Fibroblast of lung (primary cell): ENCODE measurements at regions not wholly inside any gene's neighbourhood (a gene's known extent, or its start where the extent isn't known, plus 50 kb on each side); places are given as distances from the start of the nearest gene placed in this dataset.

Experiments used
- DNase-seq, 2 donors: peaks; one replicate each; pipeline versions ENCODE4 v3.0.0 to v3.0.0-alpha.2; 2010; ENCODE audit warnings: low read depth in 2 of 2
- H2AFZ ChIP-seq: 2 replicates; pipeline ENCODE4 v1.5.1; 2012; ENCODE audit warnings: low read length, control low read depth, inconsistent platforms
- H3K27ac ChIP-seq: 2 replicates; pipeline ENCODE4 v1.5.1; 2011; ENCODE audit warnings: low read length, control low read depth; ENCODE audit not compliant: insufficient read depth
- H3K27me3 ChIP-seq: 2 replicates; pipeline ENCODE4 v1.5.1; 2011; ENCODE audit warnings: mild to moderate bottlenecking, low read length; ENCODE audit not compliant: control insufficient read depth, insufficient read depth
- H3K36me3 ChIP-seq: 2 replicates; pipeline ENCODE4 v1.5.1; 2011; ENCODE audit warnings: low read length; ENCODE audit not compliant: control insufficient read depth, insufficient read depth
- H3K4me1 ChIP-seq: 2 replicates; pipeline ENCODE4 v1.5.1; 2011; ENCODE audit warnings: low read length; ENCODE audit not compliant: control insufficient read depth, insufficient read depth; ENCODE audit errors: extremely low read depth
- H3K4me2 ChIP-seq: 2 replicates; pipeline ENCODE4 v1.5.1; 2011; ENCODE audit warnings: low read length, control low read depth; ENCODE audit not compliant: insufficient read depth; ENCODE audit errors: extremely low read depth
- H3K4me3 ChIP-seq, 4 experiments: fragments of 200-600 bp in 1 of 4; sonication (generic) in 1 of 4; replicated peaks in 1 of 4; 2 replicates each; pipeline ENCODE4 v1.5.1; 2011 to 2016; ENCODE audit warnings: low read length in 4 of 4, low read depth in 3 of 4, mild to moderate bottlenecking in 3 of 4, control low read depth in 2 of 4, inconsistent platforms in 1 of 4, mixed read lengths in 1 of 4; ENCODE audit not compliant: insufficient read depth in 1 of 4; ENCODE audit errors: control extremely low read depth in 1 of 4
- H3K79me2 ChIP-seq: 2 replicates; pipeline ENCODE4 v1.5.1; 2012; ENCODE audit warnings: mild to moderate bottlenecking, low read length, inconsistent platforms; ENCODE audit not compliant: control insufficient read depth, insufficient read depth
- H3K9ac ChIP-seq: 2 replicates; pipeline ENCODE4 v1.5.1; 2011; ENCODE audit warnings: mild to moderate bottlenecking, low read length, control low read depth; ENCODE audit not compliant: insufficient read depth
- H3K9me3 ChIP-seq: 2 replicates; pipeline ENCODE4 v1.5.1; 2012; ENCODE audit warnings: low read depth, low read length; ENCODE audit not compliant: control insufficient read depth, insufficient read depth
- H4K20me1 ChIP-seq: 2 replicates; pipeline ENCODE4 v1.5.1; 2011; ENCODE audit warnings: low read length; ENCODE audit not compliant: control insufficient read depth, insufficient read depth; ENCODE audit errors: extremely low read depth
- EZH2 ChIP-seq: IDR thresholded peaks from 2 replicates; pipeline ENCODE4 v1.5.1; 2012; ENCODE audit warnings: low read length, control low read depth, mild to moderate bottlenecking; ENCODE audit errors: missing control alignments
- TF ChIP-seq, protein P1 (sequence below), 2 donors: IDR thresholded peaks in 1 of 2; conservative IDR thresholded peaks in 1 of 2; 1 replicate in 1 of 2; 2 replicates in 1 of 2; pipeline ENCODE4 v1.5.1; 2011 to 2012; ENCODE audit warnings: low read length in 2 of 2, control low read depth in 1 of 2, inconsistent platforms in 1 of 2, low read depth in 1 of 2, mild to moderate bottlenecking in 1 of 2

GRCh38 chr9:119601632-119602031, 232.4 kb upstream of the BRINP1 start:
- H3K4me1 ChIP-seq: no peaks in the 10 kb centered on the region

GRCh38 chr9:119597499-119597898, 228.3 kb upstream of the BRINP1 start:
- H2AFZ ChIP-seq: no peak overlapping the region
- TF ChIP-seq, protein P1, sequence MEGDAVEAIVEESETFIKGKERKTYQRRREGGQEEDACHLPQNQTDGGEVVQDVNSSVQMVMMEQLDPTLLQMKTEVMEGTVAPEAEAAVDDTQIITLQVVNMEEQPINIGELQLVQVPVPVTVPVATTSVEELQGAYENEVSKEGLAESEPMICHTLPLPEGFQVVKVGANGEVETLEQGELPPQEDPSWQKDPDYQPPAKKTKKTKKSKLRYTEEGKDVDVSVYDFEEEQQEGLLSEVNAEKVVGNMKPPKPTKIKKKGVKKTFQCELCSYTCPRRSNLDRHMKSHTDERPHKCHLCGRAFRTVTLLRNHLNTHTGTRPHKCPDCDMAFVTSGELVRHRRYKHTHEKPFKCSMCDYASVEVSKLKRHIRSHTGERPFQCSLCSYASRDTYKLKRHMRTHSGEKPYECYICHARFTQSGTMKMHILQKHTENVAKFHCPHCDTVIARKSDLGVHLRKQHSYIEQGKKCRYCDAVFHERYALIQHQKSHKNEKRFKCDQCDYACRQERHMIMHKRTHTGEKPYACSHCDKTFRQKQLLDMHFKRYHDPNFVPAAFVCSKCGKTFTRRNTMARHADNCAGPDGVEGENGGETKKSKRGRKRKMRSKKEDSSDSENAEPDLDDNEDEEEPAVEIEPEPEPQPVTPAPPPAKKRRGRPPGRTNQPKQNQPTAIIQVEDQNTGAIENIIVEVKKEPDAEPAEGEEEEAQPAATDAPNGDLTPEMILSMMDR (conservative IDR thresholded peaks at IDR 0.05 in 1 of 2, IDR thresholded peaks at IDR 0.05 in 1 of 2; ENCODE audit: low read depth in 1 of 2, low read length in 2 of 2): no peak
- TF ChIP-seq EZH2: no peak
- no peaks in the 10 kb centered on the region for H3K9me3 ChIP-seq
- no peaks in the 10 kb centered on the region for H3K27me3 ChIP-seq
- no peaks in the 10 kb centered on the region for H3K4me1 ChIP-seq
- no peak overlapping the region for H3K9ac ChIP-seq
- H3K27ac ChIP-seq: no peak overlapping the region
- no peaks in the 10 kb centered on the region for H3K79me2 ChIP-seq
- no peaks in the 10 kb centered on the region for H4K20me1 ChIP-seq
- no peak overlapping the region for H3K4me2 ChIP-seq
- H3K36me3 ChIP-seq: no peaks in the 10 kb centered on the region
- no peak overlapping the region for H3K4me3 ChIP-seq
- no peak for DNase-seq

More at GRCh38 chr9:119601632-119602031, 232.4 kb upstream of the BRINP1 start:
- Histone ChIP-seq H3K79me2 (no peaks in the 10 kb centered on the region), H2AFZ (no peak overlapping the region), H3K9ac (no peak overlapping the region), H3K4me2 (no peak overlapping the region), H3K9me3 (no peaks in the 10 kb centered on the region), H4K20me1 (no peaks in the 10 kb centered on the region), H3K27me3 (no peaks in the 10 kb centered on the region), H3K36me3 (no peaks in the 10 kb centered on the region), H3K27ac (no peak overlapping the region), H3K4me3 (no peak overlapping the region)
- DNase-seq: no peak
- TF ChIP-seq, protein P1 (conservative IDR thresholded peaks at IDR 0.05 in 1 of 2, IDR thresholded peaks at IDR 0.05 in 1 of 2; ENCODE audit: low read depth in 1 of 2, low read length in 2 of 2): no peak
- no peak for TF ChIP-seq EZH2

- Histone ChIP-seq H3K9me3 (no peaks in the 10 kb centered on the region), H4K20me1 (no peaks in the 10 kb centered on the region), H3K79me2 (no peaks in the 10 kb centered on the region), H3K27me3 (no peaks in the 10 kb centered on the region), H3K4me2 (no peak overlapping the region), H3K4me1 (no peaks in the 10 kb centered on the region), H3K36me3 (no peaks in the 10 kb centered on the region), H3K4me3 (no peak overlapping the region), H3K27ac (no peak overlapping the region), H2AFZ (no peak overlapping the region), H3K9ac (no peak overlapping the region)
- TF ChIP-seq, protein P1 (conservative IDR thresholded peaks at IDR 0.05 in 1 of 2, IDR thresholded peaks at IDR 0.05 in 1 of 2; ENCODE audit: low read depth in 1 of 2, low read length in 2 of 2): no peak
- TF ChIP-seq EZH2: no peak
- DNase-seq: no peak
These were observed 227.5 kb upstream of the BRINP1 start for GRCh38 chr9:119596703-119597102.
